Stromal cell of bone marrow (primary cell): ENCODE measurements at regions not wholly inside any gene's neighbourhood (a gene's known extent, or its start where the extent isn't known, plus 50 kb on each side); places are given as distances from the start of the nearest gene placed in this dataset.
"Not testable (repeated sequence)": the region's sequence is repeated elsewhere in the genome, so short reads cannot be mapped to it uniquely, and the experiment has no call there.

Experiments
- DNase-seq: peaks from one replicate; pipeline ENCODE4 v3.0.0-alpha.2; 2012; ENCODE audit warnings: low read depth

DNA sequence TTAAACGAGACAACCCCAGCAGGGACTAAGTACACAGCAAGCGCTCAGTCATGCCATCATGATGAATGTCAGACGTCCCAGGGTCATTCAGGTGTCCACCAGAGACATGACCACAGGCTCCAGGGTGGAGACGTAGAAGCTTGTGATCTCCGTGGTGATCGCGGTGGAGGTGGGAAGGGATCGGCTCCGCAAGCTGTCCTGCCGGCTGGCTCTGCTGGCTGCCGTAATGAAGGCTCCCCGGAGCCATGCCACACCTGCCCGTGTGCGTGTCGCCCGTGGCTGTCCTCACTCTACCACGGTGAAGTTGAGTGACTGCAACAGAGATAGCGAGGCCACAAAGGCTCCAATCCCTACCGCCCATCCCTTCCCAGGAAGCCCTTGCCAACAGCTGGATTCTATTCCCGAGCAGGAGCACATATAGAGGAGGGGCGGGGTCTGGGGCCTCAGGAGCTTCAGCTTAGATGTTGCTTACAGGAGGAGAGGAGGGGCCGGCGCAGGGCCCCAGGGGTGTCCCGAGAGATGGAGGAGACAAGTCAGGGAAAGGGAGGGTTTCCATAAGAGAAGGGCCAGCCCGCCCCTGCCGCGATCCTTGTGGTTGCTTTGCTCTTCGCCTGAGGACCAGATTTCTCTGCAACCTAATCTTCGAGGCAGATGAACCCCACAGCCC is 332.6 kb upstream of the SFSWAP start:
- no peak for DNase-seq

DNA sequence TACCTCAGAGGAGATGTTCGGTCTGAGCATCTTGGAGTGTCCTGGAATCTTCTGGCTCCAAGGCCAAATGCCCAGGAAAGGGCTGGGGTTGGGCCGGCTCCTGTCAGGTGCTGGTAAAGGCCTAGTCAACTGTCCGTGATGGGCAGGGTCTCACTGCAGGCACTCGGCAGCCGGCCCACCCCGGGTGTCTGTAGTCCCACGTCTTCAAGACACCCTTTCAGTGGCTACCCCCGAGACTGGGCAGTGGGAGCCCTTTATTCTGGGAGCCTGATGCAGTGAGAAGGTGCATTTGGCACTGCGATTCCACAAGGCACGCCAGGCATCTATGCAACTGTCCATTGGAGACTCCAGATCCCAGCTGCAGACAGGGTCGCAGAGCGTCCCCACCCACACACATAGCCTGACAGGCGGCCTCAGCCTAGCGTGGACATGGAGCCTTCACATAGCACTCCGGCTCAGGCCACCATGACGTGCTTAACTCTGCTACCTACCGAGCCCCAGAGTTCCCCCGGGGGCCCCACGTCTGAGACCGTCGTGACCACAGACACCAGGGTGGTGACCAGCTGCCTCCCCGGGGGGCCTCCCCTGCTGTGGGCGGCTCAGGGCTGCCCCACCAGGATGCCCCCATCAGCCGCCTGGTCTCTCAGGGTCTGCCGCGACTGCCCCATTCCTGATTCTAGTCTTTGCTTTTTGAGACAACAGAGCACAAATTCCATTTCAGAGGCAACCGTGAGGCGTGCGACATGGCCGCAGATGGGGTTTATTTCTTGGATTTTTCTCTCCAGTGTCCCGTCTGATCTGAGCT is 331.8 kb upstream of the SFSWAP start:
- no peak for DNase-seq

DNA sequence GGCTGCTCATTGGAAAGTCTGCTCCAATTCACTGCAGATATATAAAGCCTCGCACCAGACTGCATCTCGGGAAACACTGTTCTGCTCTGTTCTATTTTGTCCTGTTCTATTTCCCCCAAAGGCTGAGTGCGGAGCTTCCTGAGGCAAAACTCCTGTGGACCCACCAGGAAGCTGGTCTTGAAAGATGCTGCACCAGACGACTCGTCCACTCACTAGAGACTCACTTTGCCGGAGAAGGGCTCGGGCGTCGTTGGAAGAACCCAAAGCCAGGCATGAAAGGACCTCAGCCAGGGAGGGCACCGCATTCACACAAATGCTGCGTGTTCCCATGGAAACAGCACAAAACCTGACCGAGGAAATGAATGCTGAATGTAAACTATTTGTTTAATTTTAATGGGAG is 331.2 kb upstream of the SFSWAP start:
- no peak for DNase-seq

DNA sequence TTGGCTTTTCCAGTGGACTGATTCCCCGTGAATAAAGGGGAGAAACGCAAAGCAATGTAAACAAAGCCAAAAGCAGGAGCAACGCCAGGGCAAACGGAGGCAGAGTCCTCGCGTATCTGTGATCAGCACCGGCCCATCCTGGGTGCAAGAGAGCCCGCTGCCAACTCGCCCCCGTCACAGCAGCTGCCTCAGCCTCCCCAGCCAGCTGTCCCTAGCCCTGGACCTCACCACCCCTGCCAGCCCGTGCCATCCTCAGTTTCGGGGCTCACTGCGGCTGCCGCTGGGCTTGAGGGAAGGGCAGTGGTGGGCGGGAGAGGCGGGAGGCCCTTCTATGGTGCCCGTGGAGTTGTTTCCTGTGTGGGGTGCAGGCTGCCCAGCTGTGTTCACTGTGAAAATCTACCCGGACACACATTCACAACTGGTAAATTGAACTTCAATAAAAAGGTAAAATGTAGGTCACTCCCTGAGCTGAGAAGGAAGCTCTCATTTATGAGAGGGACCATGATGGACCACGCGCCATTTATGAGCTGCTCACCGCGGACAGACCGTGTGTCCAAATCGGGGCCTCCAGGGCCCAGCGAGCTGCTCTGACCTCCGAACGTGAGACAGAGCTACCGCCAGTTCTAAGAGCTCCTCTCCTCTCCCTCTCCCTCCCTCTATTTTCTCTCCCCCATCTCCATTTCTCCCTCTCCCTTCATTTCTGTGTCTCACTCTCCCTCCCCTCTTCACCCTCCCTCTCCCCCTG is 330.5 kb upstream of the SFSWAP start:
- no peak for DNase-seq

DNA sequence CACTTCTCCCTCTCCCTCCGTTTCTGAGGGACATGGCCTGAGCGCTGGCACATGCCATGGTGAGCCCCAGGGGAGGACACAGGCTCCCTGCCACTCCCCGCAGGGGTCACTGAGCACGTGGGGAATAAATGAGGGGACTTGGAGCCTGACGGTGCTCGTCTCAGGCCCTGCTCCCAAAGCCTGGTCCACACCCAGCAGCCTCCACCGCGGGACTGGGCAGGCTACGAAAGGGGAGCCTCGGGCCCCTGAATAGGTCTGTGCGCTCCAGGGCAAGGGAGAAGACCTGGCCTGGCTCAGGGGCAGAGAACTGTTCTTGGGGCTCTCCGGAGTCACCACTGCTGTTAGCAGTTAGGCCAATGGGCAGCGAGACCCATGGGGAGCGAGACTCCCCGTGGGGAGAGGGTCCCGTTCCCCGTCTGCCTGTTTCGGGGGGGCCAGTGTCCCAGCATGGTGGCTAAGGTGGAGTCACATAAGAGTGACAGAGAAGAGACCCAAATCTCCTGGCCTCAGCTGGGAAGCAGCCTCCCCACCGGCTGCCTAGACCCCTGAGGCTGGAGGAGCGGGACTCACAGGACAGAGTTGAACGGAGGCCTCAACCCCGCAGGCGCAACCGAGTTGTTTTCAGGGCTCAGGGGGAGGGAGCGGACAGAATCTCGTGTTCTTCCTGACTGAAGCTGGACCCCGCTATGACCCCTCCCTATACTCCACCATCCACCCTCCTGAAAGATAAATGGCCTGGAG is 329.8 kb upstream of the SFSWAP start:
- no peak for DNase-seq

DNA sequence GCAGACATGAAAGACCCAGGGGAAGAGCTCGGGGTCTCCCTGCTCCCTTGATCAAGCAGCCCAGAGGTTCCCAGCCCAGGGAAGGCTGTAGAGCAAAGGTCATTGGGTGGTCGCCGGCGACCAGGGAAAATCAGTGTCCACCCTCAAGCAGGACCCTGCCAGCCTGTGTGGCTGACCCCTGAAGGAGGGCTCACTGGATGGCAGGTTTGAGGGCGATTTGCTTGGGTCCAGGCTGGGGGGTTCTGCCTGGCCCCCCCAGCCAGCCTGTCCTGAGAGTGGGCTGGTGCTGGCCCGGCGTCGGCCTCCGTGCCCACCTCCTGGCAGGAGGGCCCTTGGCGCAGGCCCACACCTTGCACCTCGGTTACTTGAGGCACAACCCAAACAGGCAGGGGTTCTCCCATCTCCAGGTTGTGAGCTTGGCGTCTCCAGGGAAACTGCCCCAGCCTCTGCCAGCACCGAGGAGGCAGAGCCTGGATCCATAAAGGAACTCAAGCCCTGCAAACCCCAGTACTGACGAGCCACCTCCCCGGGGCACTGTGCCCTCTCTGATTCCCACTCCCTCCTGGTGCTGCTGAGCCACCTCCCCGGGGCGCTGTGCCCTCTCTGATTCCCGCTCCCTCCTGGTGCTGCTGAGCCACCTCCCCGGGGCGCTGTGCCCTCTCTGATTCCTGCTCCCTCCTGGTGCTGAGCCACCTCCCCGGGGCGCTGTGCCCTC is 329.0 kb upstream of the SFSWAP start:
- DNase-seq: no peak

DNA sequence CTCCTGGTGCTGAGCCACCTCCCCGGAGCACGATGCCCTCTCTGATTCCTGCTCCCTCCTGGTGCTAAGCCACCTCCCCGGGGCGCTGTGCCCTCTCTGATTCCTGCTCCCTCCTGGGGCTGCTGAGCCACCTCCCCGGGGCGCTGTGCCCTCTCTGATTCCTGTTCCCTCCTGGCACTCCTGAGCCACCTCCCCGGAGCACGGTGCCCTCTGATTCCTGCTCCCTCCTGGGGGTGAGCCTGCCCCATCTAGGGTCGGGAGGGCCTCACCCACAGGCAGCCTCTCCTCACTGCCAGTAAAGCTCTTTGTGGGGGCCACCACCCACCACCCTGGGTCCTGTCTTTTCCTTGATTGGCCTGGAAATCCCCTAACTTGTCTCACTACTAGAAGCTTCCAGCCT is 327.6 kb upstream of the SFSWAP start:
- no peak for DNase-seq

DNA sequence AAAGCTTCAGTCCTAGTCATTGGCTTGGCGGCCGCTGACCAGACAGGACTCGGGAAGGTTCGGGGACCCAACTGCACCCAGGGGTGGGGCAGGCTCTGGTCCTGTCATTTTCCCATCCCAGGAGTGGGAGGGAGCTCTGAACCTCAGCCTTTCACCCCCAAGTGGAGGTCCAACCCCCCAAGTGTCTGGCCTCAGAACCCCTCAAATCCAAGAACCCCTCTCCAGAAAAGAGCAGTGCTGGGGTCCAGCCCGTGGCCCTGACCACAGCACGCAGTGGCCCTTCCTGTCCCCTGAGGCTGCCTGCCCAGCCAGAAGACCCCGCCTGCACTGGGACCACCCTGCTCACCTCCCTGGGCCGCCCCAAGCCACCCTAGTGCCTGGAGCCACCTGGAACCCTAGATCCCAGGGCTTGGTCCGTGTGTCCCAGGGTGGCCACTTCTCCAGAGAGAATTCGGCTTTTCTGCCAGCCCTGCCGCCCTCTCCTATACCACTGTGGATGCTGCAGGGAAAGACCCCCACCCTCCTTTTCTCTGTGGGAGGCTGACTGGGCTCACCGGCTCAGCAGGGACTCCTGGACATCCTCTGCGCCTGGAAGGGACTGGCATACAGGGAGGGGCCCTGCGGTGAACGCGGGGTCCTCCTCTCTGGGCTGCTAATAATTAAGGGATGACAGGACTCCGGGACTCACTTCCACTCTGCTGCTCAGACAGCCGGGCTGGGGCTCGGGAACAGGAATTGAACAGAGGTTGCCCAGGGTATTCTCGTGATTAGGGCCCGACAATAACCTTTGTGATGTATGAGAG is 326.9 kb upstream of the SFSWAP start:
- DNase-seq: no peak

DNA sequence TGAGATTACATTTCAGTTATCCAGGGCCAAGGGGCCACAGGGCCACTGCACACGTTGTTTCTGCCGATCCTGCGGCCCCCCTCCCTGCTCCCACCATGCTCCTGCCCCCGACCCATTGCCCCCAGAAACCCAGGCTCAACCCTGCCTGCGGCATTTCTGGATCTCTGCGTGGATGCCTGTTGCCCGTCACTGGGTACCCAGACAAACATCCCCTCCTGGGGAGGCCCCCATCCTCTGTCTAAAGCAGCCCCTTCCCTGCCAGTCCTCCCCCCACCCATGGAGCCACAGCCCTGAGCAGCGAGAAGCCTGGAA is 326.4 kb upstream of the SFSWAP start:
- no peak for DNase-seq

DNA sequence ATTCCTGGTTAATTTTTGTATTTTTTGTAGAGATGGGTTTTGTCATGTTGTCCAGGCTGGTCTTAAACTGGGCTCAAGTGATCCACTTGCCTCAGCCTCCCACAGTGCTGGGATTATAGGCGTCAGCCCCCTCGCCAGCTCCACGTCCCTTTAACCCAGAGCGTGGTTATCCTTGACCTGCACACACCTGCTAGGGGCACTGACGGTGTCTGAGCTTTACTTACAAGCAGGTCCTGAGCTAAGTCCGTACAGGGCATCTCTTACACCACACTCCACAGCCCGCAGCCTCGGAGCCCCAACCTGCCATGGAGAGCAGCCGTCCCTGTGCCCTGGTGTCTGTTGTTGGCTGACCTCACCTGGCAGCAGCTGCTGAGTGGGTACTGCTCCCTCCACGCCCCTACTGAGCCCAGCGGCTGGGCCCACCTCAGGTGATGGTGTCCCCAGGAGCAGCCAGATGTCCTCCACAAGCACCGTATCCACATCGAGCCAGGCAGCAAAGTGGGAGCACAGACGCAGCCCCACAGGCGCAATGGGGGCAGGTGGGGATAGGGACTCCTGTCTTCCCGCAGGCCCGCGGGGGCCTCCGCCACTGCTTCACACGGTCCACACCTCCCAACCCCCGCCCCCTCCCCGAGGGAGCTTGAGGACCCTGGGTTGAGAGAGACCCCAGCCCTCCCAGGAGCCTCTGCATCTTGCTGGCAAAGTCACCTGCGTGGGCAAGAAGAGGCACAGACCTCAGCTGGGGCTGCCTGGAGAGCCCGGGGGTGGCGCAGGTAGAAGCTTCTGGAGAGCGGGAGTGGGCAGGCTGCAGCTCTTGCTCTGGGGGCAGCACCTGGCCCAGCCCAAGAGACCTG is 325.4 kb upstream of the SFSWAP start:
- DNase-seq: no peak

DNA sequence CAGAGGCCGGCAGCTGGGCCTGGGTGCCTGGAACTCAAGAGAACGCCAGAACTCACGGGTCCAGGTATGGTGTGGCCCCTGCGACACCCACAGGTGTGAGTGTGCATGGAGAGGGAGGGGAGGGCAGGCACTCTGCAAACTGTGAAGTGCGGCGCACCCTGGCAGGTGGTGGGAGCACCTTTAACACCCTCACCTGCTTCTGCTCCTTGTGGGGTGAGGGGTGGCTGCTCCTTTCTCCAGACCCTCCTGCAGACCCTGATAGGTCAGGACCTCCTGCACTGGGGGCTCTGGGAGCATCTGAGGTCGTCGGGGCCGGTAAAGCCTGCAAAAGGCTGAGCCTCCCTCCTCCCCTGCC is 324.7 kb upstream of the SFSWAP start:
- no peak for DNase-seq

DNA sequence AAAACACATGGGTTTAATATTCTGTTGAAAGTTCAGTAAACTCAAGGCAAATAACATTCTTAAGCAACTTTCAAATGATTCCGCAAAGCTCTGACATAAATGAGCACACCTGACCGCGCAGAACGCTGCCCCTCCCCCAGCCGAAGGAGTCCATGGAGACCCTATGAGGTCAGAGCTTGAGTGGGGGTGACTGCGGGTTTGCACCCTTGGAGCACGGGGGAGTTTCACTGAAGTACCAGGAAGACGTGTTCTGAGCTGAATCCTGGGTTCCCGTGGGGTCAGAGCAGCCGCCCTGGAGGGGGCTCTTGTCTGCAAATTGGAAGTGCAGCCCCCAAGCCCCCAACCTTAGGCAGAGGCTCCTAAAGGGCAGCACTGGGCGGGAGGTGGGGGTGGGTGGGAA is 324.1 kb upstream of the SFSWAP start:
- DNase-seq: no peak

DNA sequence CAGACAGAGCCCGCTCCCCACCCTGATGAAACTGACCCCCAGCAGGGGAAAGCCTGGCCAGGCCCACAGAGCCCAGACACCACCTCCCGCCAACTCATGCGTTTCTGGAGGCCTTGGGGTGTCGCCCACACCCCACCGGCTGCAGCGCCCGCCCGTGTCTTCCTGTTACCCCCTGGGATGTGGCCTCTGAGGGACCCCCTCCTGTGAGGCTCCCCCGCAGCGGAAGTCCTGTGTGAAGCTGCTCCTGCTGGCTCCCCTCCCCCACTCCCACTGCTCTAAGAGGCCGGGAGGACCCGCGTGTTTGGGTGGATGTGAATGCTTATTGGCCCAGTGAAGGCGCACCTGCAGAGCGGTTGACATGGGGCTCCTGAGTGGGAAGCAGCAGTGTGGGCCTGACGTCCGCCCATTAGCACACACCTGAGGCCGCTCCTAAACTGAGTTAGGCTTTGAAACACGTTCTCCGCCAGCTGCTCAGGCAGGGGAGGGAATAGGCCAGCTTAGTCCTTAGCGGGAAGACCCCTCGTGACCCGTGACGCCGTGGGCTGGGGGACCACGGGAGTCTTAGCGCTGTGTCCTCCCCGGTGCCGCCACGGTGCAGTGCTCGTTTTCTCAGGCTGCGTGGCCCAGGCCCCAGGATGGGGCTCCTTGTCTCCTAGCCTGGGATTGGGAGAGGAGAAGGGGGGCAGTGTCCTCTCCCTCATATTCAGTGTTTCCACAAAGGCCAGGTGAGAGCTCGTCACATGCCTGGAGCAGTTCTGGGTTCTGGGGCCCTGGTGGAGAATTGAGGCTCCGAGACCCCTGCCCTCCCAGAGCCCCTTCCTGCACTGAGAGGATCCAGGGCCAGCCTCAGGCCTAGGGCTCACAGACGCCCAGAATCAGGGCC is 323.4 kb upstream of the SFSWAP start:
- no peak for DNase-seq

DNA sequence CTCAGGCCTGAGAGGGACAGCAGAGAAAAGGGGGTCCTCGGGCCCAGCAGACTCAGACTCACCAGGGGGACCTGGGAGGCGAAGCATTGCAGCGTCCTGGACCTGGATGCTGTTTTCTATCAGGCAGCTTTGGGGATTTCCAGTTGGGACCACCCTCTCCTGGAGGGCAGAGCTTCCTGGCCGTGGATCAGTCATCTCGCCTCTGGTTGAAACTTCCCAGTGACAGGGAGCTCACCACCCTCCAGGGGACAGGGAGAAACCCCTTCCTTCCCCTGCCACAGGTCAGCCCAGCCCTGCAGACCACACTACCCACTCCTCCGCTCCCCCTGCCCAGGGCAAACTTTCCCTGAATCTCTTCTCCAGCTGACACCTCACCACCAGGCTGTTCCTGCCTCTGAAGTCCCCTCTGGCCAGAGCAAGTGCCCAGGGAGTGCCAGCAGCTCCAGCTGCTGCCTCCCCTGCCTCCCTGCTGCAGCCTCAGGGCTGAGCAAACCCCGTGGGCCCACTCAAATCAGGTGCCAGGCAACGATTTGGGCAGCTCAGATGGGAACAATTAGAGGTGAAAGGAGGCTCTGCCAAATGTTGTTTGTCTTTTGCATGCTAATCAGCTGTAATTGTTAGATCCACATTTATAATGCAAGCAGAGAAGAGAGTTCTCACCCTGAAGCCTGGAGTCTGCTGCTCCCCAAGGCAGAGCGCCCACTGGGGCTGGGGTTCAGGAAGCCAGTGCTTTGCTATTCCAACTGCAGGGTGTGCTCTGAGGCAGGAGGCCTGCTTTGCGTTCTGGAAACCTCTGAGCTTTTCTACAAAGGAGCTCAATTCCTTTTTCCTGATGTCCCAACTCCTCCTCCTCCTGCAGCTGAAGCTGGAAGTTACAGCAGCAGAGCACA is 322.5 kb upstream of the SFSWAP start:
- DNase-seq: not testable (repeated sequence)

DNA sequence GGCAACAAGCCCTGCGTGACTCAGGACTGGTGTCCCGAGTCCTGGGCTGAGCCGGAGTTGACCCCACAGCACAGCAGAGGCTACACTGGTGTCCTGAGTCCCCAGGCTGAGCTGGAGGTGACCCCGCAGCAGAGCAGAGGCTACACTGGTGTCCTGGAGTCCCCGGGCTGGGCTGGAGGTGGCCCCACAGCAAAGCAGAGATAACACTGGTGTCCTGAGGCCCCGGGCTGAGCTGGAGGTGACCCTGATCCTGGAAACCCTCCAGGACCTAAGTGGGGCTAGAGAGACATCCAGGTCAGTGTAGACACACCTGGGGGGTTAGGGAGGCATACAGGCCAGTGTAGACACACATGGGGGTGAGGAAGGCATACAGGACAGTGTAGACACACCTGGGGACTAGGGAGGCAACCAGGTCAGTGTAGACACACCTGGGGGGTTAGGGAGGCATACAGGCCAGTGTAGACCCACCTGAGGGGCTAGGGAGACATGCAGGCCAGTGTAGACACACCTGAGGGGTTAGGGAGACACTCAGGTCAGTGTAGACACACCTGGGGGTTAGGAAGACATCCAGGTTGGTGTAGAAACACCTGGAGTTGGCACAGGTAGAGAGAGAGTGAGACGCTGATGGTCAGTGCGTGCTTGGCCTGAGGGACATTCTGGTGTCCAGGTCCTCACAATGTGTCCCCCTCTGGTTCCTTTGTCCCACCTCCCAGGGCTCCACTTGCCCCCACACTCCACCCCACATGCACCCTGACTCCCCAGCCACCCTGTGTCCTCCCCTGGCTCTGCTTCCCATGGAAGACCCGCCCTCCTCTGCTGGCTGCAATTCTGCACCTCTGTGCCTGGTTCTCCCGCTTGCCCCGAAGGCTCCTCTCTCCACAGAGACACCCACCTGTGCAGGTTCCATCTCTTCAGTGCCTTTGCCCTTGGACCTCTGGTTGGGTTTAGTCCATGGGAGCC is 321.6 kb upstream of the SFSWAP start:
- DNase-seq: no peak

DNA sequence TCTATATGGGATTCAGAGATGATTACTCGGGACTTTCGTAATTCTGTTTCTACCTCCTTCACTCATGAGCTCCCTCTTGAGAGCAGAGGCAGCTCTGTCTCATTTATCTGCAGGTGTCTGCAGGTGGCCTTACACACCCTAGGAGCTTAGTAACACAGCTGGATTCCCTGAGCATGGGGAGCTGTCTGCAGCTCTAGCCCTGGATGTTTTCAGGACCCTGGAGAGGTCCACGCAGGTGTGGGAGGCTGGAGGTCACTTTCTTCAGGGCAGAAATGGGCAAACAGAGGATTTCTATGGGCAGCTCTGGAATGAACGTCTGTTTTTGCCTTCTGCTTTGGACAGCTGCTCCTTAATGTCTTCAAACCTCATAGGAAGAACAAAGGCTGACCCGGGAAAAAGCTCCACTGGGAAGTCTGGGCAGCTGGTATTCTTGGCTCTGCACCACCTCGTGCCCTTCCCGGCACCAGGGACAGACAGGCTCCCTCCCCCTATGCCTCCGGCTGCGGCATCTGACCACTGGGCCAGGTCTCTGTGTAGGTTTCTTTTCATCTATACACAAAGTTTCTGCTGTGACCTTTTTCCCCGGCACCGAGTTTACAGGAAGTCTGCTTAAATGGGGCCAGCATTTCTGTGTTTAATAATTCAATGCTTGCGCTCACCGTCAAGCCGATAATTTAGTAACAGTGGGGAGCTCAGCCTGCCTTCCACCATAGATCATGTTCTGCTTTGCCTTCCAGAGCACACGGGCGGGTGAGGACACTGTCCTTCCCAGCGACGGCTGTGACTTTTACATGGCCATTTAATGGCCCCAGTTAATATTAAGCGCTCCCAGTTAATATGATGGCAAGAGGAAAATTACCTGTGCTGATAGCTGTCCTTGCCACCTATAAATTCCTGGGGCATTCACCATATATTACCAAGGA is 320.2 kb upstream of the SFSWAP start:
- DNase-seq: no peak
